OCI-LY7 (cell line): ENCODE measurements at regions not wholly inside any gene's neighbourhood (a gene's known extent, or its start where the extent isn't known, plus 50 kb on each side); places are given as distances from the start of the nearest gene placed in this dataset.

ENCODE experiments used
- BruUV-seq: library from RNA; stranded (reverse); fragments of 400-500 nt; replicated peaks from 2 replicates; lab custom pipeline; 2021; lab: Mats Ljungman, UMichigan
- CTCF ChIA-PET: fragments of 300-600 bp; sonication (Branson Sonifier 250); formaldehyde crosslinking; loops from one replicate; lab custom pipeline; 2022; ENCODE audit warnings: antibody characterized with exemption; ENCODE audit not compliant: unreplicated experiment; lab: Charles Lee
- POLR2A ChIA-PET: fragments of 300-600 bp; sonication (Branson Sonifier 250); formaldehyde crosslinking; loops from one replicate; lab custom pipeline; 2022; ENCODE audit warnings: antibody characterized with exemption; lab: Charles Lee
- DNase-seq: peaks from one replicate; pipeline ENCODE4 v3.0.0-alpha.2; 2015; ENCODE audit warnings: low spot score
- H2AFZ ChIP-seq: fragments of 200-600 bp; sonication (generic), shearing (Covaris generic); 2 replicates; pipeline ENCODE4 v1.6.1; 2014; ENCODE audit warnings: mild to moderate bottlenecking, antibody characterized with exemption, low read length, moderate library complexity
- H3K27ac ChIP-seq: fragments of 200-600 bp; sonication (generic); 2 replicates; pipeline ENCODE4 v1.5.1; 2014; ENCODE audit warnings: mixed run types, low read depth, mild to moderate bottlenecking, moderate library complexity, low read length, inconsistent platforms; ENCODE audit not compliant: poor library complexity, severe bottlenecking
- H3K36me3 ChIP-seq: fragments of 200-600 bp; sonication (generic); 2 replicates; pipeline ENCODE4 v1.6.1; 2014; ENCODE audit warnings: mild to moderate bottlenecking, antibody characterized with exemption, low read length, moderate library complexity, mixed read lengths; ENCODE audit not compliant: insufficient read depth
- H3K4me1 ChIP-seq: fragments of 200-600 bp; sonication (generic); 2 replicates; pipeline ENCODE4 v1.5.1; 2014; ENCODE audit warnings: mild to moderate bottlenecking, low read length; ENCODE audit not compliant: insufficient read depth, poor library complexity, severe bottlenecking
- H3K4me2 ChIP-seq: fragments of 200-600 bp; sonication (generic); 2 replicates; pipeline ENCODE4 v1.6.1; 2014; ENCODE audit warnings: mild to moderate bottlenecking, low read length
- H3K4me3 ChIP-seq: fragments of 200-600 bp; sonication (generic); 2 replicates; pipeline ENCODE4 v1.5.1; 2014; ENCODE audit warnings: mild to moderate bottlenecking, low read depth, low read length; ENCODE audit not compliant: poor library complexity, severe bottlenecking
- H3K79me2 ChIP-seq: fragments of 200-600 bp; sonication (generic); 2 replicates; pipeline ENCODE4 v1.6.1; 2016; ENCODE audit warnings: low read depth, mild to moderate bottlenecking, low read length, moderate library complexity, mixed read lengths; ENCODE audit not compliant: insufficient read depth
- H3K9me2 ChIP-seq: fragments of 200-600 bp; sonication (generic); 2 replicates; pipeline ENCODE4 v1.6.1; 2016; ENCODE audit warnings: mild to moderate bottlenecking, low read length, mixed read lengths; ENCODE audit not compliant: insufficient read depth
- H3K9me3 ChIP-seq: fragments of 200-600 bp; sonication (generic); 2 replicates; pipeline ENCODE4 v1.6.1; 2014; ENCODE audit warnings: mild to moderate bottlenecking, mixed run types, low read length, mixed read lengths
- H4K20me1 ChIP-seq: fragments of 200-600 bp; sonication (generic); 2 replicates; pipeline ENCODE4 v1.6.1; 2014; ENCODE audit warnings: mild to moderate bottlenecking, antibody characterized with exemption, low read length, moderate library complexity, mixed read lengths; ENCODE audit not compliant: insufficient read depth
- EZH2phosphoT487 ChIP-seq: fragments of 200-600 bp; sonication (generic); IDR thresholded peaks from 2 replicates; pipeline ENCODE4 v1.6.1; 2018; ENCODE audit warnings: low read depth, borderline replicate concordance, mild to moderate bottlenecking, mixed run types, antibody characterized with exemption, low read length, moderate library complexity, mixed read lengths
- intact Hi-C: fragments of 100-400 bp; cut with micrococcal nuclease; formaldehyde crosslinking; loops from one replicate; pipeline ENCODE4 v1.10.0; 2022; ENCODE audit not compliant: unreplicated experiment
- TF ChIP-seq, protein P1 (sequence below): fragments of 200-600 bp; sonication (generic); conservative IDR thresholded peaks from 2 replicates; pipeline ENCODE4 v1.5.1; 2014; ENCODE audit warnings: mild to moderate bottlenecking, antibody characterized with exemption, low read length, moderate library complexity, mixed read lengths

DNA sequence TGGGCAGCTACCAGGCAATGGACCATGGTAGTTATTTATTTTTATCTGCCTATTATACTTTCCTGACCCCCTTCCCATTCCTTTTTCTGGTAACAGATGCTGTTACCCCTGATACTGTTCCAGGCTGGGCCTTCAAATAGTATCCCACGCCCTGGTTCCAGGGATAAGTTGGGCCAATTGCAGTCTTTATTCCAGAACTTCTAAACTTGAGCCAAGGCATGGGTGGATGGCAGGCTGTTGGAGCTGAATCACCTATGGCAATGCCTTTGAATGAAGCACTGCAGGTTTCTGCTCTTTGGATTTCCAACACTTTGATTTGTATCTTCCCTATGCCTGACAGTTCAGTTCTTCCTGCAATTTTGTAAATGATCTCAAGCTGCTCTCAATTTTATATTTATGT lies 99.2 kb upstream of the LHCGR start:
- no peaks in the 10 kb centered on the region for H4K20me1 ChIP-seq
- no peaks in the 10 kb centered on the region for H3K79me2 ChIP-seq
- H3K4me2 ChIP-seq: no peak overlapping the region
- no peaks in the 10 kb centered on the region for H3K36me3 ChIP-seq
- intact Hi-C loops: no loop called here
- TF ChIP-seq, protein P1, sequence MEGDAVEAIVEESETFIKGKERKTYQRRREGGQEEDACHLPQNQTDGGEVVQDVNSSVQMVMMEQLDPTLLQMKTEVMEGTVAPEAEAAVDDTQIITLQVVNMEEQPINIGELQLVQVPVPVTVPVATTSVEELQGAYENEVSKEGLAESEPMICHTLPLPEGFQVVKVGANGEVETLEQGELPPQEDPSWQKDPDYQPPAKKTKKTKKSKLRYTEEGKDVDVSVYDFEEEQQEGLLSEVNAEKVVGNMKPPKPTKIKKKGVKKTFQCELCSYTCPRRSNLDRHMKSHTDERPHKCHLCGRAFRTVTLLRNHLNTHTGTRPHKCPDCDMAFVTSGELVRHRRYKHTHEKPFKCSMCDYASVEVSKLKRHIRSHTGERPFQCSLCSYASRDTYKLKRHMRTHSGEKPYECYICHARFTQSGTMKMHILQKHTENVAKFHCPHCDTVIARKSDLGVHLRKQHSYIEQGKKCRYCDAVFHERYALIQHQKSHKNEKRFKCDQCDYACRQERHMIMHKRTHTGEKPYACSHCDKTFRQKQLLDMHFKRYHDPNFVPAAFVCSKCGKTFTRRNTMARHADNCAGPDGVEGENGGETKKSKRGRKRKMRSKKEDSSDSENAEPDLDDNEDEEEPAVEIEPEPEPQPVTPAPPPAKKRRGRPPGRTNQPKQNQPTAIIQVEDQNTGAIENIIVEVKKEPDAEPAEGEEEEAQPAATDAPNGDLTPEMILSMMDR: no peak
- TF ChIP-seq EZH2phosphoT487: no peak
- no peak overlapping the region for H3K4me3 ChIP-seq
- BruUV-seq: no TSS peak
- H3K9me2 ChIP-seq: no peaks in the 10 kb centered on the region
- H3K4me1 ChIP-seq: no peaks in the 10 kb centered on the region
- POLR2A ChIA-PET: no interaction called here
- H3K9me3 ChIP-seq: no peaks in the 10 kb centered on the region
- H2AFZ ChIP-seq: no peak overlapping the region
- DNase-seq: no peak
- CTCF ChIA-PET: no interaction called here
- H3K27ac ChIP-seq: no peak overlapping the region

DNA sequence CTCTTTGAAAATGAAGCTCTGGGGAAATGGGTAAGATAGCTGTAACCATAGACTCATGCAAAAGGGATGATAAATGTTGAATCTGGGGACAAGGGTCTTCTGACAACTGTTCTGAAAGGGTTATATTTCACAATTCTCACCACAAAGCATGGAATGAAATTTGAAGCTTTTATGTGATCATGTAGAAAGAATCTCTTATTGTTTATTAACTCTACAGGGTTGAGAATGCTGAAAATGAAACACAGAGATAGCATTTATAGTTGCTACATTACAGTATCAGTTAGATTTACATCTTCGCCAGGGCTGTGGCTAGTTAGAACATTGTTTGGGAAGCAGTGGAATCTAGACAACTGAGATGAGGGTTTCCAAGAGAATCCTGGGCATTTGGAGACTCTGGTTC lies 97.4 kb upstream of the LHCGR start:
- TF ChIP-seq, protein P1: no peak
- no peak for TF ChIP-seq EZH2phosphoT487
- H3K4me1 ChIP-seq: no peaks in the 10 kb centered on the region
- ChIA-PET POLR2A (interaction anchor here (0.6 kb wide), 1 partner anchor 1360 kb away, joined by 3 read pairs; no protein-coding TSS in a partner anchor), CTCF (no interaction called here)
- no peaks in the 10 kb centered on the region for H3K9me3 ChIP-seq
- no TSS peak for BruUV-seq
- no peaks in the 10 kb centered on the region for H3K9me2 ChIP-seq
- DNase-seq: no peak
- no peak overlapping the region for H3K4me2 ChIP-seq
- no peaks in the 10 kb centered on the region for H3K36me3 ChIP-seq
- H2AFZ ChIP-seq: no peak overlapping the region
- no peaks in the 10 kb centered on the region for H3K79me2 ChIP-seq
- no peak overlapping the region for H3K27ac ChIP-seq
- no peaks in the 10 kb centered on the region for H4K20me1 ChIP-seq
- no peak overlapping the region for H3K4me3 ChIP-seq
- intact Hi-C loops: no loop called here

DNA sequence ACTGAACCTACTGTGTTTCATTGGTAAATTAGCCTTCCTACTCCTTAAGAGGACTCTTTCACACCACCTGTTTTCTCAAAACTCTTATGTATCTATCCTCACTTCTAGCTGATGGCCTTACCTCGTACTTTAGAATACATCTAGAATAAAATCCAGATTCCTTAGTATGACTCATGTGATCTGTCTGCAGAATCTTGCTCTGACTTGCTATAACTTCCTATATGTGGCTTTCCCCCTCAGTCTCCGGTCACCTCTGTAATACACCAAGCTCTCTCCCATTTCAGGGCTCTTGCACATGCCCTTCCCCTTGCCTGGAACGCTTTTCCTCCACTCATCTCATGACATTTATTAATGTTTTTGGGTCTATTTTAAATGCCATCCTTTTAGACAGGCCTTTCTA lies 95.6 kb upstream of the LHCGR start:
- Histone ChIP-seq H2AFZ (no peak overlapping the region), H3K9me3 (no peaks in the 10 kb centered on the region), H3K9me2 (no peaks in the 10 kb centered on the region), H3K4me3 (no peak overlapping the region), H3K4me2 (no peak overlapping the region), H3K27ac (no peak overlapping the region), H3K36me3 (no peaks in the 10 kb centered on the region), H3K79me2 (no peaks in the 10 kb centered on the region), H4K20me1 (no peaks in the 10 kb centered on the region), H3K4me1 (no peaks in the 10 kb centered on the region)
- no peak for TF ChIP-seq EZH2phosphoT487
- TF ChIP-seq, protein P1: no peak
- intact Hi-C loops: no loop called here
- POLR2A ChIA-PET: interaction anchor here (1.2 kb wide), 1 partner anchor 56 kb away, joined by 4 read pairs; no protein-coding TSS in a partner anchor
- BruUV-seq: no TSS peak
- no peak for DNase-seq
- CTCF ChIA-PET: no interaction called here
